ENCODE measurements at regions not wholly inside any gene's neighbourhood (a gene's known extent, or its start where the extent isn't known, plus 50 kb on each side); places are given as distances from the start of the nearest gene placed in this dataset.
"Not testable (repeated sequence)": the region's sequence is repeated elsewhere in the genome, so short reads cannot be mapped to it uniquely, and the experiment has no call there.

DNA sequence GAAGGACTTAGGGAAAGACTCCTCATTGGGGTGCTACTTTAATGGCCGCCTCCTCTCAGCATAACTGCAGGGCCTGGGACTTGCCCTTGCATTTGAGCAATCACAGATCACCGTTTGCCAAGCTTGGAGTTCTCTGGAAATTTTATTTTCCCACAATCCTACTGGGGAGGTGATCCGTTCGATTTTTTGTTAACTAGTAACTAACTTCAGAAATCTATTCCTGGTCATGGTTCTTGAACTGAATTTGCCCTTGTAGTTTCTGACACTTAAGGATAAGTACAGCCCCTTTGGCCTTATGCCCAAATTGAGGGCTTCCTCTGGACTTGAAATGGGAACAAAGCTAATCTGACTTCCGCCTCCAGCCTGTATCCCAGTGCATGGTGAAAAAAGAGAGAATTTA, 60.5 kb upstream of the ST3GAL5 start:
- H3K4me1 Mint-ChIP-seq (ENCODE audit: unreplicated experiment): peaks cover 16% of the 10 kb centered on the region

GRCh38 chr2:85947593-85947992, 58.8 kb upstream of the ST3GAL5 start:
- Mint-ChIP-seq H3K9me3 (peaks cover 6% of the 10 kb centered on the region), H3K27ac (no peak overlapping the region), H3K4me1 (ENCODE audit: unreplicated experiment) (peaks cover 5% of the 10 kb centered on the region), H3K36me3 (no peaks in the 10 kb centered on the region), H3K27me3 (no peaks in the 10 kb centered on the region), H3K4me3 (no peak overlapping the region)
- no peak for DNase-seq (ENCODE audit: extremely low spot score, unreplicated experiment)
- no peak for TF ChIP-seq CTCF (conservative IDR thresholded peaks at IDR 0.05)

More for the DNA sequence above, 60.5 kb upstream of the ST3GAL5 start:
- no peak overlapping the region for H3K27ac Mint-ChIP-seq
- no peak for TF ChIP-seq CTCF (conservative IDR thresholded peaks at IDR 0.05)
- no peaks in the 10 kb centered on the region for H3K36me3 Mint-ChIP-seq
- no peaks in the 10 kb centered on the region for H3K27me3 Mint-ChIP-seq
- no peaks in the 10 kb centered on the region for H3K9me3 Mint-ChIP-seq
- H3K4me3 Mint-ChIP-seq: no peak overlapping the region
- no peak for DNase-seq (ENCODE audit: extremely low spot score, unreplicated experiment)

DNA sequence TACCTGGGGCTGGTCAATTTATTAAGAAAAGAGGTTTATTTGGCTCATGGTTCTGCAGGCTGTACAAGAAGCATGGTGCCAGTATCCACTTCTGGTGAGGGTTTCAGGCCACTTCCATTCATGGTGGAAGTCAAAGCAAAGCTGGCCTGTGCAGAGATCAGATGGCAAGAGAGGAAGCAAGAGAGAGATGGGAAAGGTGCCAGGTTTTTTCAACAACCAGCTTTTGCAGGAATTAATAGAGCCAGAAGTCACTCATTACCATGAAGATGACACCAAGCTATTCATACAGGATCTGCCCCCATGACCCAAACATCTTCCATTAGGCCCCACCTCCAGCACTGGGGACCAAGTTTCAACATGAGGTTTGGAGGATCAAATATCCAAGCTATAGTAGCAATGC, 56.8 kb upstream of the ST3GAL5 start:
- Mint-ChIP-seq H3K9me3 (peaks cover 6% of the 10 kb centered on the region), H3K27me3 (no peaks in the 10 kb centered on the region), H3K36me3 (no peaks in the 10 kb centered on the region), H3K4me1 (ENCODE audit: unreplicated experiment) (no peaks in the 10 kb centered on the region), H3K4me3 (no peak overlapping the region), H3K27ac (no peak overlapping the region)
- DNase-seq (ENCODE audit: extremely low spot score, unreplicated experiment): no peak
- no peak for TF ChIP-seq CTCF (conservative IDR thresholded peaks at IDR 0.05)

GRCh38 chr2:85945172-85945571, 56.4 kb upstream of the ST3GAL5 start:
- Mint-ChIP-seq H3K27ac (no peak overlapping the region), H3K36me3 (no peaks in the 10 kb centered on the region), H3K4me3 (no peak overlapping the region), H3K4me1 (ENCODE audit: unreplicated experiment) (no peaks in the 10 kb centered on the region), H3K27me3 (no peaks in the 10 kb centered on the region), H3K9me3 (peaks cover 6% of the 10 kb centered on the region)
- TF ChIP-seq CTCF (conservative IDR thresholded peaks at IDR 0.05): no peak
- DNase-seq (ENCODE audit: extremely low spot score, unreplicated experiment): no peak

- no peak overlapping the region for H3K27ac Mint-ChIP-seq
- DNase-seq (ENCODE audit: extremely low spot score, unreplicated experiment): no peak
- H3K27me3 Mint-ChIP-seq: no peaks in the 10 kb centered on the region
- TF ChIP-seq CTCF (conservative IDR thresholded peaks at IDR 0.05): no peak
- peaks cover 6% of the 10 kb centered on the region for H3K9me3 Mint-ChIP-seq
- no peak overlapping the region for H3K4me3 Mint-ChIP-seq
- H3K36me3 Mint-ChIP-seq: no peaks in the 10 kb centered on the region
- H3K4me1 Mint-ChIP-seq (ENCODE audit: unreplicated experiment): peaks cover 11% of the 10 kb centered on the region
Measured at GRCh38 chr2:85942346-85942957, 53.7 kb upstream of the ST3GAL5 start.

DNA sequence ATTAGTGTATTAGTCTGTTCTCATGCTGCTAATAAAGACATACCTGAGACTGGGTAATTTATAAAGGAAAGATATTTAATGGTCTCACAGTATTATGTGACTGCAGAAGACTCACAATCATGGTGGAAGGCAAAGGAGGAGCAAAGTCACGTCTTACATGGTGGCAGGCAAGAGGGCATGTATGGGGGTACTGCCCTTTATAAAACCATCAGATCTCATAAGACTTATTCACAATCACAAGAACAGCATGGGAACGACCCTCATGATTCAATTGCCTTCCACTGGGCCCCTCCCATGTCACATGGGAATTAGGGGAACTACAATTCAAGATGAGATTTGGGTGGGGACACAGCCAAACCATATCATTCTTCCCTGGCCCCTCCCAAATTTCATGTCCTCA, 52.7 kb upstream of the ST3GAL5 start:
- not testable (repeated sequence) for H3K36me3 Mint-ChIP-seq; H3K27me3 Mint-ChIP-seq; DNase-seq (ENCODE audit: extremely low spot score, unreplicated experiment); H3K4me3 Mint-ChIP-seq; H3K27ac Mint-ChIP-seq; H3K9me3 Mint-ChIP-seq
- peaks cover 11% of the 10 kb centered on the region for H3K4me1 Mint-ChIP-seq (ENCODE audit: unreplicated experiment)

Data from type B pancreatic cell (in vitro differentiated cells).